Kidney (tissue), 13 donors: ENCODE measurements at regions not wholly inside any gene's neighbourhood (a gene's known extent, or its start where the extent isn't known, plus 50 kb on each side); places are given as distances from the start of the nearest gene placed in this dataset.

Experiments used
- DNase-seq, 5 donors: peaks; one replicate each; pipeline ENCODE4 v3.0.0-alpha.2; 2013 to 2020
- FAIRE-seq: peaks from 2 replicates; lab custom pipeline; 2012; peaks lifted over from hg19 to GRCh38; lab: Jason Lieb, UNC
- H3K27ac ChIP-seq, 2 donors: one replicate each; pipeline ENCODE4 v1.7.0; 2013; ENCODE audit warnings: low read depth in 2 of 2, low read length in 2 of 2, inconsistent platforms in 1 of 2
- H3K27me3 ChIP-seq: one replicate; pipeline ENCODE4 v1.7.1; 2013; ENCODE audit warnings: low read length, inconsistent platforms; ENCODE audit not compliant: control insufficient read depth, insufficient read depth
- H3K36me3 ChIP-seq, 3 donors: one replicate each; pipeline versions ENCODE4 v1.7.0 to v1.7.1; 2013; ENCODE audit warnings: low read length in 3 of 3, control low read depth in 1 of 3, inconsistent platforms in 1 of 3; ENCODE audit not compliant: insufficient read depth in 3 of 3, control insufficient read depth in 2 of 3
- H3K4me1 ChIP-seq, 3 donors: one replicate each; pipeline versions ENCODE4 v1.7.0 to v1.7.1; 2013; ENCODE audit warnings: low read length in 3 of 3, inconsistent platforms in 1 of 3, low read depth in 1 of 3; ENCODE audit not compliant: control insufficient read depth in 2 of 3, insufficient read depth in 2 of 3
- H3K4me3 ChIP-seq, 3 donors: one replicate each; pipeline versions ENCODE4 v1.7.0 to v1.8.1; 2013; ENCODE audit warnings: low read length in 3 of 3, control low read depth in 1 of 3, inconsistent platforms in 1 of 3
- H3K9ac ChIP-seq, 3 donors: one replicate each; pipeline versions ENCODE4 v1.7.0 to v1.7.1; 2013; ENCODE audit warnings: low read length in 3 of 3, control low read depth in 1 of 3, inconsistent platforms in 1 of 3
- H3K9me3 ChIP-seq, 3 donors: one replicate each; pipeline versions ENCODE4 v1.7.0 to v1.7.1; 2013; ENCODE audit warnings: low read length in 3 of 3, control low read depth in 1 of 3, inconsistent platforms in 1 of 3; ENCODE audit not compliant: control insufficient read depth in 2 of 3, insufficient read depth in 1 of 3
- CTCF ChIP-seq: IDR thresholded peaks from 3 replicates; pipeline ENCODE4 v1.5.1; 2012; ENCODE audit warnings: mild to moderate bottlenecking, moderate library complexity, borderline replicate concordance; ENCODE audit not compliant: insufficient read depth; ENCODE audit errors: extremely low read depth
- intact Hi-C: fragments of 100-400 bp; cut with DNase I; formaldehyde crosslinking; loops from one replicate; pipeline ENCODE4 v1.11.1; 2022
- donor health status: control.
- donor health status: control.
- donor health status: control.
- donor health status: control.
- donor health status: control.
- donor health status: DM: yes; HTN: yes; CAD: no.
- donor health status: Normal renal cell carcinoma (clear cell type).

- no peak for FAIRE-seq
- Histone ChIP-seq H3K4me3 (no peak overlapping the region), H3K27me3 (no peaks in the 10 kb centered on the region), H3K4me1 (no peaks in the 10 kb centered on the region), H3K9ac (no peak overlapping the region), H3K9me3 (no peaks in the 10 kb centered on the region), H3K27ac (no peak overlapping the region), H3K36me3 (no peaks in the 10 kb centered on the region)
- no peak for DNase-seq
- no peak for TF ChIP-seq CTCF
- intact Hi-C loops: no loop called here
Observed at GRCh38 chr3:59547874-59548273, 498.0 kb upstream of the CFAP20DC start.

DNA sequence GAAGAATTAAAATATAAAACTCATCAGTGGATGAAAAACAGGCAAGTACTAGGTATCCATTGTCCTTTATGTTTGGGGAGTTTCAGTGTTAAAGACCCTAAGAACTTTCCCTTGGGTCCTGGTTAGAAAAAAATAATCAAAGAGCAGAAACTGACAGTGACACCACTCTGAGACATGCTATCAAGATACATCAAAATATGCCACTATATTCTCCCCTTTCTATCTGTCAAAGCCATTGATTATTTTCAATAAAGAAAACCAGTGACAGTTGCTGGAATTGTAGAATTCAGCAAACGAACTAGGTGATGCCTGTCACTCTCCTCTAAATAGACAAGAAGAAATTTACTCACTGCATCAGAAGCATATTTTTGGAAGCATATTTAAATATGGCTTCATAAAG lies 496.7 kb upstream of the CFAP20DC start:
- intact Hi-C loops: no loop called here
- Histone ChIP-seq H3K27ac (no peak overlapping the region), H3K36me3 (no peaks in the 10 kb centered on the region), H3K4me1 (no peaks in the 10 kb centered on the region), H3K4me3 (no peak overlapping the region), H3K9ac (no peak overlapping the region), H3K27me3 (no peaks in the 10 kb centered on the region), H3K9me3 (no peaks in the 10 kb centered on the region)
- FAIRE-seq (no peak), DNase-seq (no peak)
- no peak for TF ChIP-seq CTCF

DNA sequence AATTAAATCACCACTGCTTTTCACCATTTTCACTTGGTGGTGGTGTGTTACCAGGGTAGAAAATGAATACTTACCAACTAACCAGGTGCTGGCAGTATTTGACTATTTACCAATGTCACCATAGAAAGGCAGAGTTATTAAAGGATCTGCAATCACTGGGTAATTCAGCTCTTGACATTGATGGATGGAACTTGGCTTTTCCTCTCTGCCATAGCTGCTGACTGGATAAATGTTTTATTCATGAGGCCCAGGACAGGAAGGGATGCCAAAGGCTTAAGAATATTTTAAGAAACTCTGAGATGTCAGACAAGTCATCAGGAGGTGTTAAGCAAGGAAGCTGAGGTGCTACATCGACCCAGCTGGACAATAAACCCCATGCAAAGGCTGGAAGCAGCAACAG lies 495.5 kb upstream of the CFAP20DC start:
- intact Hi-C loops: no loop called here
- Histone ChIP-seq H3K4me3 (no peak overlapping the region), H3K27ac (no peak overlapping the region), H3K27me3 (no peaks in the 10 kb centered on the region), H3K9ac (no peak overlapping the region), H3K36me3 (no peaks in the 10 kb centered on the region), H3K4me1 (no peaks in the 10 kb centered on the region), H3K9me3 (no peaks in the 10 kb centered on the region)
- no peak for TF ChIP-seq CTCF
- DNase-seq (peak in 1 of 5 donors; percentile 45), FAIRE-seq (no peak)

GRCh38 chr3:59542276-59542675 lies 492.5 kb upstream of the CFAP20DC start:
- Histone ChIP-seq H3K27ac (no peak overlapping the region), H3K9me3 (no peaks in the 10 kb centered on the region), H3K9ac (no peak overlapping the region), H3K4me1 (no peaks in the 10 kb centered on the region), H3K4me3 (no peak overlapping the region), H3K27me3 (no peaks in the 10 kb centered on the region), H3K36me3 (no peaks in the 10 kb centered on the region)
- no peak for DNase-seq
- no peak for FAIRE-seq
- no peak for TF ChIP-seq CTCF
- intact Hi-C loops: no loop called here
